Suppressor macrophage treated with lipopolysaccharide for 4 hours (primary cell): ENCODE measurements at regions not wholly inside any gene's neighbourhood (a gene's known extent, or its start where the extent isn't known, plus 50 kb on each side); places are given as distances from the start of the nearest gene placed in this dataset.

Source experiments
- DNase-seq: peaks from one replicate; pipeline ENCODE4 v3.0.0-alpha.2; 2020

DNA sequence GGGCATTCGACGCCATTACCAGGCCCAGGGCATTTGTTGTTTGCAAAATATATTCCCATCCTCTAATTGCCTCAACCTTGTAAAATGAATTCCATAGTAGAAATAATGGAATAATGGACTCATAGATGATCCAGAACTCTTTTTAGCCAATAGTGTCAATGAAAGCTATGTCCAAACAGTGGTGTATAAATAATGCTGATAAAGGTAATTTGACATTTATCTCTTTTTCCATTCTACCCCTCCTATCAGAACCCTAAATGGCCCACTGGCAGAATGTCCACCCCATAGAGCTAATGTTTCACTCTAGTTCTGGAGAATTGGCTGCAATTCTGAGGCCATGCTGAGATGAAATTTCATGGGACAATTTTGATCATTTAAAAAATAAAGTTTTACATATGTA, 76.4 kb upstream of the DLX6 start:
- no peak for DNase-seq

DNA sequence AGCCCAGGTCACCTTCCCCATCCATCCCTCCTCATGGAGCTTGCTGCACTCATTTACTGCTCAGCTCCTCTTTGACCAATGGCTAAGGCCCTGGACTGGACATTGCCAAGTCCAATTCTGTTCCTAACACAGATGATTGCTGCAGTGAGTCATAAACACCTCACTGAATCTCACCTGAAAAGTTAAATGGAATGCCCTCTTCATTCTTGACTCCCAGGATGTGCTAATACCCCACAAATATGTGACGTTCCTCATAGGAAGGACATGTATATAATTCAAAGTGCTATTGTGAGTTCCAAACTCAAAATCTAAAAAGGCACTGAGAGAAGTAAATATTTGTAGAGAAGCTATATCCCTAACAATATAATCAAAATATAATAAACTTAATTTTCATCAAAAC, 73.5 kb upstream of the DLX6 start:
- DNase-seq: no peak

DNA sequence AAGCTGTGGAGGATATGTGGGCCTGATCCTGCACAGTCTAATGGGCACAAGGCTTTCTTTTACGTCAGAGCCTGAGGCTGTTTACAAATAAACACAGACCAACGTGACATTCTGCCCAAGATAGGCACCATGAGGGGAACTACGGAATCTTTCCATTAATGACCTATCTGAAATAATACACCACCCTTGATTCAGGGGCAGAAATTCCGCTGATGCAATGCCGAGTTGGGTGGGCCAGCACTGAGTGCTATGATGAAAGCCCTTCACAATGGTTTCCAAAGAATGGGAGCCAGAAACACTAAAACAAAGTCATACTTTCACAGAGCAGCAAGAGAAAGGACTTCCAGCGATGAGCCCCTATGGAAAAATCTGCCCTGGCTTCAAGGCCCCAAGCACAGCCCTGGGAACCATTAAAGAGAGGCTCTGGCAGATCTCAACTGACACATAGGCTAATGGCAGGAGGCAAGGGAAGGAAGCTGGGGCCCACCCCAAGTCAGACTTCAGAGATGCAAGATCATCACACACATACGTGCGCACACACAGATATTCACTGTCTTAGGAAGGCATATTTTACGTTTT, 72.2 kb upstream of the DLX6 start:
- DNase-seq: no peak

DNA sequence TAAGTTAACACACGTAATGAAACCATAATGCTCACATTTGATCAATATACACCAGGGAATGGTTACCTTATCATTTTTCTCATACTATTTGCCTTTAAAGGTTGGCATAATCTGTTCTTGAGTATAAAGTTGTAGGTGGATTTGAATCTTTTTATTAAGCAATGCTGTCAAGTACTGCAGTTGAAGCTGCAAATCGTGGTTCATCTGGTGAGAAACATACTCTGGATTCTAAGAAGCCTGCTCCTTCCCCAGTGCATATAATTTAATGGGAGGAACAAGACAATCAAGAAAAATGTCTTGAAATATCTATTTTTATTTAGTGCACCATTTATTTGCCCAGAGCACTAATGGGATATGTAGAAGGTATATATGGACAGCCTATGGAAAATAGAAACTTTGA, 68.7 kb upstream of the DLX6 start:
- no peak for DNase-seq

DNA sequence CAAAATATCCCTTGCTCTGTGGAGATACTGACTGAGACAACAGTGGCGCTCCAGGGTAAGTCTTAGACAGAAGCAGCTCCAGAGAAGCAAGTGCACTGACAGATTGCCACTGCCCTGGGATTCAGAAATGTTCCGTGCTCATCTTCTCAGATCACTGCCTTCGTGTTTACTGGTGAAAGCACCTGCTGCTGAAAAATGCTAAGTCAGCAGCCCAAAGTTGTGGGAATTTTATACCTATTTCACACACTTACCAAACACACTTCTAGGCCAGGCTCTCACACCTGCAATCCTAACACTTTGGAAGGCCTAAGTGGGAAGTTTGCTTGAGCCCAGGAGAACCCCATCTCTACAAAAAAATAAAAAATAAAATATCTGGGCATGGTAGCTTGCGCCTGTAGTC, 63.2 kb upstream of the DLX6 start:
- no peak for DNase-seq

DNA sequence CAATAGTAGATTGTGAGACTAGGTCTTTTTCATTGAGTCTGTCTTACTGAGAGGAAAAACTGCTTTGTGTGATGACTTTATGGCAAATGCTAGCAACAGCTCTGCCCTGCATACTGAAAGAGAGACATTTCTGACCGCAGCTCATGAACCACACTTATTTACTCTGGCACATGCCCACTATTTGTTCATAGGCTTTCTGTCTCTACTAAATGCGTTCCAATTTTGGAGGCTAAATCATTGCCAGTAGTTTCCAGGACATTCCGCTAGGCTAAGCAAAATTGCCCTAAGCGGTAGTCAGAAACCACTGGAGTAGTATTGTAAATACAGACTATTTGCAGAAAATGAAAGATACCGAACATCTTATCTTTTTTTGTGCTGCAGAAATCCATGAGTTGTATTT, 55.6 kb upstream of the DLX6 start:
- no peak for DNase-seq

DNA sequence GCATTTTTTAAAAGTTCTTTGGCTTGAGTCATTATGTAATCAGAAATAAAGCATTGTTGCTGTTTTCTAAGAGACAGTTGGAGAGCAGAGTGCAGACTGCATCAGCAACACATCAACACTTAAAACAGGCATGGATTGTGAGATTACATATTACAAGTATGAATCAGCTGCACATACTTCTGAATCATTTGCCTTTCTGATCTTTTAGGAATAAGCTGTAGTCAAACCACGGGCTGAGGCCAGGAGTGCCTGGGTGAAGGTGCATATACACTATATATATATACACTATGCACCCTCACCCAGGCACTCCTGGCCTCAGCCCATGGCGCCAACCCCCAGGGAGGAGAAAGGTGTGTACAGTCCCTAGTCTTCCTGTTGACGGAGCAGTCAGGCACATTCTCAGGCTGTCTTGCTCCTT, 52.4 kb upstream of the DLX6 start:
- DNase-seq: no peak

DNA sequence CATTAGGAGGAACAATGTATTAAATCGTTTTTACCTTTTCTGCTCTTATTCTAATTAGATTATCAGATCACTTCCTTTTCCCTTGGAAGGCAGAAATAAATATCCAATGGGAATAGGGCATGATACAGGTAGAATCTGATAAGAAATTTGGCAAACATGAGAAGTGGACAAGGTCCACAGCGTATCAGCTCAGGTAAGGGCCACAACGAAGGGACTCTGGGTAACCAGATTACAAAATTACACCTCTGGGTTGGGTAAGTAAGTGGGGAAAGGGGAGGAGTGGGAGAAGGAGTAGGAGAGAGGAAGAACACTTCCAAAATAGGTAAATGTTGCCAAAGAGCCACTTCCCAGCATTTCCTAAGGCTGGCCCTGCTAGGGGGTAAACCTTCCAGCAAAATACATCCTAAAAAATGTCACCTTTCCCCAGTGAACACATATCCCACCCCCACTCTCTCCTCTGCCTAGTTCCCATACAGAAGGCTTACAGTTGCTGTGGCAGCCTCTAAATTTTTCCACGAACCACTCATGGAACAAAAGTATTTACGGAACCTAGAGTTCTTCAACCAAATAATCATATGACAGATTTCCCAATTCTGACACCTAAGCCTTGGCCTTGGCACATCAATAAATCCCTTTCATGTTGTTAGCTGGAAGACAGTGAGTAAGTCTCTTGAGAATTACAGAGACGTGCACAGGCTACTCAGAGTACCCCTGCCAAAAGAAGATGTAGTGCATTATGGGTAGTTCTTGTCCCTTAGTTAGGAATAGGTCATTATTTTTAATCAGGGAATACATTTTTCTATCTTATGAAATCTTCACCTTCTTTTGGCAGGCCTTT, 51.5 kb upstream of the DLX6 start:
- DNase-seq: no peak
